Astrocyte of the spinal cord (primary cell): ENCODE measurements at regions not wholly inside any gene's neighbourhood (a gene's known extent, or its start where the extent isn't known, plus 50 kb on each side); places are given as distances from the start of the nearest gene placed in this dataset.

Experiments used
- DNase-seq: peaks from one replicate; pipeline ENCODE4 v3.0.0; 2011; ENCODE audit warnings: low read depth, low spot score
- H3K4me3 ChIP-seq: 2 replicates; pipeline ENCODE4 v1.5.1; 2011; ENCODE audit warnings: low read depth, mild to moderate bottlenecking, low read length, moderate library complexity
- CTCF ChIP-seq: IDR thresholded peaks from 2 replicates; pipeline ENCODE4 v1.5.1; 2012; ENCODE audit warnings: low read depth, mild to moderate bottlenecking, low read length, inconsistent platforms
- in situ Hi-C: cut with HindIII; loops from 2 replicates; pipeline ENCODE4 v1.10.0; 2017; ENCODE audit warnings: low sequenced_read_pairs

- DNase-seq, result no peak
- H3K4me3 ChIP-seq, result no peak overlapping the region
- in situ Hi-C loops, result no loop called here
- no peak for TF ChIP-seq CTCF
Observed at GRCh38 chr6:71048320-71049164, 91.7 kb upstream of the B3GAT2 start.

GRCh38 chr6:71049198-71049770 lies 92.4 kb upstream of the B3GAT2 start:
- DNase-seq, result no peak
- in situ Hi-C loops, result no loop called here
- no peak for TF ChIP-seq CTCF
- H3K4me3 ChIP-seq, result no peak overlapping the region

GRCh38 chr6:71053475-71053874 lies 96.6 kb upstream of the B3GAT2 start:
- no peak for DNase-seq
- H3K4me3 ChIP-seq, result no peak overlapping the region
- TF ChIP-seq CTCF, result no peak
- in situ Hi-C loops, result no loop called here

- TF ChIP-seq CTCF, result no peak
- no peak overlapping the region for H3K4me3 ChIP-seq
- no peak for DNase-seq
- in situ Hi-C loops, result no loop called here
Observed at GRCh38 chr6:71056656-71057055, 99.8 kb upstream of the B3GAT2 start.

- no peak for DNase-seq
- no peak for TF ChIP-seq CTCF
Observed at GRCh38 chr6:71066153-71066552, 109.3 kb upstream of the B3GAT2 start.

GRCh38 chr6:71067816-71068215 lies 111.0 kb upstream of the B3GAT2 start:
- no peak for TF ChIP-seq CTCF
- no peak for DNase-seq
- in situ Hi-C loops, result no loop called here
- H3K4me3 ChIP-seq, result no peak overlapping the region

More at GRCh38 chr6:71066153-71066552, 109.3 kb upstream of the B3GAT2 start:
- in situ Hi-C loops, result no loop called here
- no peak overlapping the region for H3K4me3 ChIP-seq
